ENCODE measurements at regions not wholly inside any gene's neighbourhood (a gene's known extent, or its start where the extent isn't known, plus 50 kb on each side); places are given as distances from the start of the nearest gene placed in this dataset.

DNA sequence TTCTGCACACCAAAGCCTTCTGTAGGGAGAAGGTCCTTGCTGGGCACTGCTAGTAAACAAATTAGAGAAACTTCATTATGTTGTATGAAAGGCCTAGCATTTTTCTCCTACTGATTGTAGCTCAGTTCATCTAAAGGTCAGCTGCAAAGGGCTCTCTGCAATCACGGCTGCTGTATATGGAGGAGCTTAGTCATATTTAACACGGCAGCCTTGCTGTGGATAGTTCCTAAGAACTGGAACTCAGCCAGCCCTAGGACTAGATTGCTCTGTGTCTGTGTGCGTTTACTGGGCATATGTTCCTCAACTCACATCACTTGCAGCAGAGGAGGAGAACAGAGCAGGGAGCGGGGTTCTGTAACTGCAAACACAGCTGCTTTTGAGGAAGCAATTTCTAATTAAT is 1103.9 kb upstream of the KLHL29 start:
- Histone ChIP-seq H3K4me1 (ENCODE audit: control insufficient read depth, insufficient read depth, low read length) (no peaks in the 10 kb centered on the region), H3K4me2 (ENCODE audit: low read length) (no peak overlapping the region), H3K9ac (ENCODE audit: low read depth, low read length) (no peak overlapping the region), H3K4me3 (ENCODE audit: low read length) (no peak overlapping the region), H3K27me3 (ENCODE audit: control insufficient read depth, insufficient read depth, low read length) (no peaks in the 10 kb centered on the region), H3K36me3 (ENCODE audit: insufficient read depth, low read length) (no peaks in the 10 kb centered on the region), H3K9me3 (replicated peaks; ENCODE audit: low read length) (no peaks in the 10 kb centered on the region)

DNA sequence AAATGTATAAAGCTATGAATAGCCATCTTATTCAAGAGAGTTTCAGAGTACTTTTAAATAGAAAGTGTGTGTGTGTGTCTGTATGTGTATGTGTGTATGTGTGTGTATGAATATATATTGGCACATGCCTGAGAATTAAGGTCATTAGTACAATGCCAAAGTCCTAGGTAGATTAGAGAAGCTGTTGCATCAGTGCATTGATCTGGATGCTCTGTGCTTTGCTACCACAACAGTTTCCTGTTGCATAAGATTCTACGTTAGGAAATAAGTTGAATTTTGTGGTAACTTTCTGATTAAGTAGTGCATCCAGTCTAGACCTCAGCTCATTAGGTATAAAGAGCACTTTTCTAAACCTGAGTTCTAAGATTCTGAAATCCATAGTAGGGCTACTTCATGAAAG is 1102.8 kb upstream of the KLHL29 start:
- no peak overlapping the region for H3K4me3 ChIP-seq (ENCODE audit: low read length)
- H3K9me3 ChIP-seq (replicated peaks; ENCODE audit: low read length), result no peaks in the 10 kb centered on the region
- no peaks in the 10 kb centered on the region for H3K36me3 ChIP-seq (ENCODE audit: insufficient read depth, low read length)
- H3K9ac ChIP-seq (ENCODE audit: low read depth, low read length), result no peak overlapping the region
- no peaks in the 10 kb centered on the region for H3K4me1 ChIP-seq (ENCODE audit: control insufficient read depth, insufficient read depth, low read length)
- H3K4me2 ChIP-seq (ENCODE audit: low read length), result no peak overlapping the region
- no peaks in the 10 kb centered on the region for H3K27me3 ChIP-seq (ENCODE audit: control insufficient read depth, insufficient read depth, low read length)

DNA sequence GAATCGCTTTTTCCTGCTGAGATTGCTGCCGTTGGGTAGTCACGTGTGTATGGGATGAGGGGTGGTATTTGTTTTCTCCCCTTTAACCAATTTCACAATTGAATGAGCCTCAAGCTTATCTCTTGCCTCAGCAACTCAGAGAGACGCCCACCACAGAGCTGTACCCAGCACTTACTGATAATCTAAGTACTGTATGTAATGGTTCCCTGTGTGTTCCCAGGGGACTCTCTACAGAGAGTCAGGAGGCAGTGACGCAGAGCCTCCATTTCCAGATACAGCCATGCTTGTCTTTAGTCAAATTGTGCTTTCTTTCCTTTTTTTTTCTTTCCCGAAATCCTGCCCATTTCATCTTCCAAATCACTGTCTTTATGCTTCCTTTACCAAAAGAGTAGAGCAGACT is 1102.1 kb upstream of the KLHL29 start:
- Histone ChIP-seq H3K4me1 (ENCODE audit: control insufficient read depth, insufficient read depth, low read length) (no peaks in the 10 kb centered on the region), H3K36me3 (ENCODE audit: insufficient read depth, low read length) (no peaks in the 10 kb centered on the region), H3K9me3 (replicated peaks; ENCODE audit: low read length) (no peaks in the 10 kb centered on the region), H3K4me2 (ENCODE audit: low read length) (no peak overlapping the region), H3K4me3 (ENCODE audit: low read length) (no peak overlapping the region), H3K9ac (ENCODE audit: low read depth, low read length) (no peak overlapping the region), H3K27me3 (ENCODE audit: control insufficient read depth, insufficient read depth, low read length) (no peaks in the 10 kb centered on the region)

DNA sequence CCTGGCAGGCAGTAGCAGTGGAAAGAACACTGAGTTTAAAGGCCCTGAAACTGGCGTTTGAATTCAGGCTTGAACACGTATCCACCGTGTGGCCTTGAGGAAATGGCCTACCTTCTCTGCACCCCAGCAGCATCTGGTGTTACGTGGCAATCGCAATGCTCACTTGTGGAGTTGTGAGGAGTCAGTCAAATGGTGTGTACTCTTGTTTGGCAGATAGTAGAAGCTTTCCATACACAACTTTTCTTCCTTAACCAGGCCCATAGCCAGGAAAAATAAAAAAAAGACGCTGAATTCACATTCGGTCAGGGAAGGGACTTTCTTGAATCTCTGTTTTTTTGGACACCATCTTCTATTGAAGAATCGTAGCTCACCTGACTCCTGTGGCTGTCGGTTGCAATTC is 1101.5 kb upstream of the KLHL29 start:
- no peak overlapping the region for H3K4me3 ChIP-seq (ENCODE audit: low read length)
- H3K27me3 ChIP-seq (ENCODE audit: control insufficient read depth, insufficient read depth, low read length), result no peaks in the 10 kb centered on the region
- no peaks in the 10 kb centered on the region for H3K36me3 ChIP-seq (ENCODE audit: insufficient read depth, low read length)
- H3K9me3 ChIP-seq (replicated peaks; ENCODE audit: low read length), result no peaks in the 10 kb centered on the region
- no peak overlapping the region for H3K4me2 ChIP-seq (ENCODE audit: low read length)
- no peak overlapping the region for H3K9ac ChIP-seq (ENCODE audit: low read depth, low read length)
- no peaks in the 10 kb centered on the region for H3K4me1 ChIP-seq (ENCODE audit: control insufficient read depth, insufficient read depth, low read length)

DNA sequence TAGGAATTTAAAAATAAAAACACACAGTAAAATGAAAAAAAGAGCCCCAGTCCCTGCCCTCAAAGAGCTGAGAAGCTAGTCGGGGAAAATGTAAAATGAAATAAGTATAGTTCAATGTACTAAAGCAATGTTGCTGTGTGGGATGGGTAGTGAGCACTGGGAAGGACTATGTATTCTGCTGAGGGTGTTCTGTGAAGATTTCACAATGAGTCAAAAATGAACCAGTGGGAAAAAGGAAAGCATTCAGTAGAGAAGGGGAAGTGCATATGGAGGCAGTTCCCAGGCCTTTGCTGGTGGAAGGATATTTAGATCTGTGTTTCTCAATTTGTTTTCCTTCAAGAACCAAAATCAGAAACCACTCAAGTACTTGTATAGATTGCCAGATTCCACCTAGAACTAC is 1094.7 kb upstream of the KLHL29 start:
- H3K9ac ChIP-seq (ENCODE audit: low read depth, low read length), result no peak overlapping the region

DNA sequence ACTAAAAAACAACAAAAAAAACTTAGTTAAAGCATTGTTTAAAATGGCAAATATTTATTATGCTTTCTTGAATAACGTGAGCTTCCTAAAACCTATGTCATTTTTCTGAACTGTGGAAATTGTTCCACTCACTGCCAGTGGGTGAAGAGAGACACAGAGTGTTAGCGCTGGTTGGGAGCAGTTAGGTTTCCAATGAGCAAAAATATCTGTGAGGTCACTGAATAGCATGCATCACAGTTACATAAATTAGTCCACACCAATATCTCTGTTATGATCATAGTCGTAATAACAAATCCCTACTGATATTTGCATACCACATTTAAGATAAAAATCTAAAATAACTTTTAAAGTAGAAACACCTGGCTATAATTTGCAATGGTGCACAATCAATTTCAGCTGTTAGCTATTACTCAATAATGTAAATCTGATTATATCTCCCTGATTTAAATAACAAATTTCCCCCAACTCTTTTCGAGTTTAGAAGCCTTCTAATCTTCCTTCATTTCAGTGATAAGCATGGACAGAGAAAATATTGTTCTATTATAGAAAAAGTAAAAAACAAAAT is 1094.0 kb upstream of the KLHL29 start:
- Histone ChIP-seq H3K9me3 (replicated peaks; ENCODE audit: low read length) (no peaks in the 10 kb centered on the region), H3K9ac (ENCODE audit: low read depth, low read length) (no peak overlapping the region), H3K4me1 (ENCODE audit: control insufficient read depth, insufficient read depth, low read length) (no peaks in the 10 kb centered on the region), H3K36me3 (ENCODE audit: insufficient read depth, low read length) (no peaks in the 10 kb centered on the region), H3K4me2 (ENCODE audit: low read length) (no peak overlapping the region), H3K27me3 (ENCODE audit: control insufficient read depth, insufficient read depth, low read length) (no peaks in the 10 kb centered on the region), H3K4me3 (ENCODE audit: low read length) (no peak overlapping the region)

More for the DNA sequence above, 1094.7 kb upstream of the KLHL29 start:
- Histone ChIP-seq H3K4me2 (ENCODE audit: low read length) (no peak overlapping the region), H3K4me3 (ENCODE audit: low read length) (no peak overlapping the region), H3K9me3 (replicated peaks; ENCODE audit: low read length) (no peaks in the 10 kb centered on the region), H3K27me3 (ENCODE audit: control insufficient read depth, insufficient read depth, low read length) (no peaks in the 10 kb centered on the region), H3K36me3 (ENCODE audit: insufficient read depth, low read length) (no peaks in the 10 kb centered on the region), H3K4me1 (ENCODE audit: control insufficient read depth, insufficient read depth, low read length) (no peaks in the 10 kb centered on the region)

DNA sequence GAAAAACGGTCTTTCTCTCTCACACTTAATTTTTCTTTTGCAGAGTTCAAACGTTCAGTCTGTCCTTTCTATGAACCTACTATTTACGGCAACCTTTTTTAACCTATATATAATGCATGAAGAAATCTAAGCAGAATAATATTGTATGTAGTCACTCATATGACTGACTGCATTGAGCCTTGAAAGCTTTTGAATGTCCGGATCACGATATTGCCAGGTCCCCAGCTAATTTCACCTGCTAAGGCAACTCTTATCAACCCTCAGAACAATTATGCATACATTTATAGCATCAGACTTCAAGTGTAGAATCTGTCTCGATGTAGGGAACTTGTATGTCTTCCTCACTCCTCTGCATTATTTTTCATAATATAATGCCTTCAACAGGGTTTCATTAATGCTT is 1083.8 kb upstream of the KLHL29 start:
- H3K4me1 ChIP-seq (ENCODE audit: control insufficient read depth, insufficient read depth, low read length), result no peaks in the 10 kb centered on the region
- no peak overlapping the region for H3K4me2 ChIP-seq (ENCODE audit: low read length)
- no peaks in the 10 kb centered on the region for H3K27me3 ChIP-seq (ENCODE audit: control insufficient read depth, insufficient read depth, low read length)
- no peaks in the 10 kb centered on the region for H3K9me3 ChIP-seq (replicated peaks; ENCODE audit: low read length)
- H3K36me3 ChIP-seq (ENCODE audit: insufficient read depth, low read length), result no peaks in the 10 kb centered on the region
- no peak overlapping the region for H3K4me3 ChIP-seq (ENCODE audit: low read length)
- H3K9ac ChIP-seq (ENCODE audit: low read depth, low read length), result no peak overlapping the region

DNA sequence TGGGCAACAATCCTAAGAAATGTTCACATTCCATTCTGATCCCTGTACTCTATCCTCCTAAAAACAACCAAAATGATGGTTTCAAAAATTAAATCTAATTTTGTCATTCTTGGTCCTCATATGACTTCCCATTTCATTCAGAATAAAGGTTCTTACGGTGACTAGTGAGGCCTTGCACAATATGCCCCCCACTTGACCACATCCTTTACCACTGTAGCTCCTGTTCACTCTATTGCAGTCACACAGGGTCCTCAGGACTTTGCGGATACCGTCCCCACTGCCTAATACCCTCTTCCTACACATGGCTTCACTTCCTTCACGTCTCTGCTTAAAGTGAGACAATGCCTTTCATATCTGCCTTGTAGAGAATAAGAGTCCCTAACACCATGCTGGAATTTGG is 1058.7 kb upstream of the KLHL29 start:
- Histone ChIP-seq H3K4me2 (ENCODE audit: low read length) (no peak overlapping the region), H3K4me1 (ENCODE audit: control insufficient read depth, insufficient read depth, low read length) (no peaks in the 10 kb centered on the region), H3K27me3 (ENCODE audit: control insufficient read depth, insufficient read depth, low read length) (no peaks in the 10 kb centered on the region), H3K9me3 (replicated peaks; ENCODE audit: low read length) (no peaks in the 10 kb centered on the region), H3K9ac (ENCODE audit: low read depth, low read length) (no peak overlapping the region), H3K4me3 (ENCODE audit: low read length) (no peak overlapping the region), H3K36me3 (ENCODE audit: insufficient read depth, low read length) (no peaks in the 10 kb centered on the region)

DNA sequence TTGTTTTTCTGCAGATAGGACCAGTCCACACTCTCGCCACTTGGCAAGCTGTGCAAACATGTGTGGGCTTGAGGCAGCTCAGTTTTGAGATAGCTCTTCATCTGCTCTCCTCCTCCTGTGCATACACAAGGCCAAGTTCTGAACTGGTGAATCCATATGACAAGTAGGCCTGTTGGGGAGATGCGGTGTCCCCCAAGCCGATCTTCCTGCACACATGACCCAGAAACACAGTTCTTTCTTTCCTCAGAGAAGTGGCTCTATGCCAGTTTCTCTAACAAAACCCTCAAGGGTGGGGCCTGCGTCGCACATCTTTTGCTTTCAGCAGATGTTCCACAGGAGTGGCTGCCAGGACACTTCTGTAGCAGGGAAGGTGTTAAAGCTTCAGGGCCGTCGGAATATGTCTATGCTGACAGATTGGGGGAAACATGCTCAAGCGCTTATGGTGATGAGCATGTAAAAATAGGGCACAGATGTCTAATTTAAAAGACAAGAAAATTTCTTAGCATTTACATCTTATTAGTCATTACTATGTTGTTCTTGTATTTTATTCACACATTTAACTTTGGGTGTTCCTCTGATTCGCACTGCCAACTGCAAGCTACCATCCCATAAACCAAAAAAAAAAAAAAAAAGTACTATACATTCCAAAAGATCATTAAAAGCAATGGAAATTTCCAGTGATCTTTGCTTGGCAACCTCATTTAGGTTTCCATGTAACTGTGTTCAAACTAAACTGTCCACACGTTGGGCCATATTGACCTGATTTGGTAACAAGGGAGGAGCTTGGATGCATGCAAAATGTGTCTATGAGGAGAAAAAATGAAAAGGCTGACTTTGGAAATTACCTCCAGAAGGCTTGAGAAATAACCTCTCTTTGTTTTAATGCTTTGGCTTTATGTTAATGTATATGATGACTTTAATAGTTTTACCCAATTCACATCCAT is 1055.5 kb upstream of the KLHL29 start:
- Histone ChIP-seq H3K4me3 (ENCODE audit: low read length) (no peak overlapping the region), H3K4me2 (ENCODE audit: low read length) (no peak overlapping the region), H3K9ac (ENCODE audit: low read depth, low read length) (no peak overlapping the region), H3K27me3 (ENCODE audit: control insufficient read depth, insufficient read depth, low read length) (no peaks in the 10 kb centered on the region), H3K36me3 (ENCODE audit: insufficient read depth, low read length) (no peaks in the 10 kb centered on the region), H3K9me3 (replicated peaks; ENCODE audit: low read length) (no peaks in the 10 kb centered on the region), H3K4me1 (ENCODE audit: control insufficient read depth, insufficient read depth, low read length) (no peaks in the 10 kb centered on the region)

DNA sequence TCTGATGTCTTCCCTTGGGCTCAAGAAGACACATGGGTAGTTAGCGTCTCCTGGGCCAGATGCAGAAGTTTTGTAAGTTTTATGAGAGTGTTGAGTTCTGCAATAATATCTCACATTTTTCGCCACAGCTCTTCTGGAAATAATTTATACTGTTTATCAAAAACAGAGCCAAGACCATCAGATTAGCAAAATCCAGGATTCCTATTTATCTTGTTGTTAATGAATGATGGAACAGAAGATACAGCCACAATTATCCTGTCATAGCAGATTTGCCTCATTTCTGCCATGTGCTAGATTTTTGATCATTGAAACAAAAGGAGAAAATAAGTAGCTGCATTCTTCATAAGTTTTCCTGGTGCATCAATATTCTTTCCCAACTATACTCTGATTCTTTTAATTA is 1048.6 kb upstream of the KLHL29 start:
- no peaks in the 10 kb centered on the region for H3K9me3 ChIP-seq (replicated peaks; ENCODE audit: low read length)
- H3K36me3 ChIP-seq (ENCODE audit: insufficient read depth, low read length), result no peaks in the 10 kb centered on the region
- H3K27me3 ChIP-seq (ENCODE audit: control insufficient read depth, insufficient read depth, low read length), result no peaks in the 10 kb centered on the region
- no peak overlapping the region for H3K4me3 ChIP-seq (ENCODE audit: low read length)
- H3K9ac ChIP-seq (ENCODE audit: low read depth, low read length), result no peak overlapping the region
- H3K4me1 ChIP-seq (ENCODE audit: control insufficient read depth, insufficient read depth, low read length), result no peaks in the 10 kb centered on the region
- no peak overlapping the region for H3K4me2 ChIP-seq (ENCODE audit: low read length)

DNA sequence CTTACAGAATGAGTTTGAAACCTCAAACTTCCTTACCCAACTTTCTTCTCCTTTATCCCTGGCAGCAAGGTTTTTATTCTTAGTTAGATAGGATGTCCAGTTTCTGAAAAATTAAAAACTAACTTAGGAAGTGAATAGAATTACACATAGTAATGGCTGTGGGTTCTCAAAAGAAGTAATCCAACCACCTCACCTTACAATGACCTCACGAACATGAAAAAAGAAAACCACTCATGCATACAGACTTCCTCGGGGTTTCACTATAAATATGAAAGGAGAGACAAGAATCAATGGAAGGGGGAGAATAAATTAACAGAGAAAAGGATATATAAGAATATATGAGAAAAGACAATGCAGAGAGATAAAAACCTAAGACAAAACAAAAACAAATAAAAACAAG is 1044.3 kb upstream of the KLHL29 start:
- Histone ChIP-seq H3K9ac (ENCODE audit: low read depth, low read length) (no peak overlapping the region), H3K9me3 (replicated peaks; ENCODE audit: low read length) (no peaks in the 10 kb centered on the region), H3K4me1 (ENCODE audit: control insufficient read depth, insufficient read depth, low read length) (no peaks in the 10 kb centered on the region), H3K27me3 (ENCODE audit: control insufficient read depth, insufficient read depth, low read length) (no peaks in the 10 kb centered on the region), H3K36me3 (ENCODE audit: insufficient read depth, low read length) (no peaks in the 10 kb centered on the region), H3K4me3 (ENCODE audit: low read length) (no peak overlapping the region), H3K4me2 (ENCODE audit: low read length) (no peak overlapping the region)

DNA sequence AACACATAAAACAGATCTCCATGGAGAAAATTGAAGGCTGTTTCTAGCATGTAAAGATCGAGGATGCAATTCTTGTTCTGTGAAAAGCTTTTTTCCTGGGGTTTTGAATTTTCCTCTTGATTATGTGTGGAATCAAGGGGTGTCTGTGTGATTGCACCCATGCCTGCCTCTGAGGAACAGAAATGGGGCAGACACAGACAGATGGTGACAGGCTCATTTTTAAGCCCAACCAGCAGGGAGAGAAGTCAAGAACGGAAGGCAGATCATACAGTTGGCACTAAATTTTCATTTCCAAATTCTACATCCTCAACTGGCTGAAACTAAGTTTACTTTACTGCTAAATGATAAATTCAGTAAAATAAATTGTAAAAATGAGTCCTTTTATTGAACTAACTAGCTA is 1037.7 kb upstream of the KLHL29 start:
- Histone ChIP-seq H3K4me1 (ENCODE audit: control insufficient read depth, insufficient read depth, low read length) (no peaks in the 10 kb centered on the region), H3K4me2 (ENCODE audit: low read length) (no peak overlapping the region), H3K9ac (ENCODE audit: low read depth, low read length) (no peak overlapping the region), H3K9me3 (replicated peaks; ENCODE audit: low read length) (no peaks in the 10 kb centered on the region), H3K36me3 (ENCODE audit: insufficient read depth, low read length) (no peaks in the 10 kb centered on the region), H3K27me3 (ENCODE audit: control insufficient read depth, insufficient read depth, low read length) (no peaks in the 10 kb centered on the region), H3K4me3 (ENCODE audit: low read length) (no peak overlapping the region)

Data from skeletal muscle satellite cell (primary cell).